Hematopoietic multipotent progenitor cell treated with erythropoietin and hydrocortisone succinate and interleukin-3 and kit ligand, for 4 days (in vitro differentiated cells): ENCODE measurements at regions not wholly inside any gene's neighbourhood (a gene's known extent, or its start where the extent isn't known, plus 50 kb on each side); places are given as distances from the start of the nearest gene placed in this dataset.
"Not testable (repeated sequence)": the region's sequence is repeated elsewhere in the genome, so short reads cannot be mapped to it uniquely, and the experiment has no call there.

Experiments used
- DNase-seq: peaks from one replicate; pipeline ENCODE4 v3.0.0-alpha.2; 2015

DNA sequence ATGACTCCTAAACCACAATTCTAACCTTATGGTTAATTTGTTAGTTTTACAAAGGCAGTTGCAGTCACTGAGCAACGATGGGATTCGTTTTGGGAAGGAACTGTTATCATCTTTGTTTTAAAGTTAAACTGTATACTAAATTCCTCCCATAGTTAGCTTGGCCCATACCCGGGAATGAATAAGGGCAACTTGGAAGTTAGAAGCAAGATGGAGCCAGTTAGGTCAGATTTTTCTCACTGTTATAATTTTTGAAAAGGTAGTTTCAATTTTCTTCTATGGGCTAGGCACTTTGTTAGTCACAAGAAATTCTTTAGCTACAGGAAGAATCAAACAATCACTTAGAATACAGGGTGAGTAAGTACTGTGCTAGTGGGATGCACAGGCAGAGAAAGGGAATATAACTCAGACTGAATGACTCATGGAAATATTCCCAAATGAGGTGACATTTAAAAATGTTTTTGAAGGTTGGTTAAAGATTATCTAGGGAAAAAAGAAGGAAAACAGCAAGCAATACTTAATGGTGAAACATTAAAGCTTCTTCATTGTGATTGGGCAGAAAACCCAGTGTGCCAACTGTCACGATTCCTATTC lies 153.6 kb downstream of the MAGEB17 start:
- no peak for DNase-seq

DNA sequence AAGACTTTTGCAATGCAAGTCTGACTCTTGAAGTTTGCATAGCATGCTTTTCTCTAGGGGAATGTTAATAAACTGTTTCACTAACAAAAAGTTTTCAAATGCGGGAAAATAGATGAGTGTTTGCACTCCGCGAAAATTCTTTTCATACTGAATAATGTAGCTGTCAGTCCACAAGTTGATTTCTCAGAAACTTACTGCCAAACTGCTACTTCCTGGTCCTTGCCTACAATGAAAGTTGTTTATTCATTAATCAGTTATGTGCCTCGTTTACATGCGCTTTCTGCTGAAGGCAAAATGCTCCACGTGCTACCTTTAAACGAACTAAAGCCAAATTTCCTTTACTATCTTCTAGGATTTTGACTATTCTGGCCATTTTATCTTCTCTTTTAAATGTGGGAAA lies 166.2 kb downstream of the MAGEB17 start:
- DNase-seq: no peak

DNA sequence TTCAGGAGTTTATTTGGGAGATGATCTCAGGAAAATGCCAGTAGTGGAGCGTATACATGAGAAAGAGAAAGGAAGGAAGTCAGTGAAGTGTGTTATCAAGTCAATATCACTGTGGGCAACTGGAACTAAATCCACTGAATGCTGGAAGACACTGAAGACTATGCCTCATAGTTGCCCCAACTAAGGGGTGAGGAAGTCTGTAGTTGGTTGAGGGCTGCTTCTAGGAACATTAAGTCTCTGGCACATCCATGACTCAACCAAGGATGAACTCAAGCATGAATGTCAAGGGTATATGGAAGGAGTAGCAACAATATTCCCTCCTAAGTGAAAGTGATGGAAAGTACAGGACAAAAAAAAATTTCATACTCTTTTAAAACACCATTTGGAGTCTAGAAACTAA lies 167.9 kb downstream of the MAGEB17 start:
- DNase-seq: no peak

DNA sequence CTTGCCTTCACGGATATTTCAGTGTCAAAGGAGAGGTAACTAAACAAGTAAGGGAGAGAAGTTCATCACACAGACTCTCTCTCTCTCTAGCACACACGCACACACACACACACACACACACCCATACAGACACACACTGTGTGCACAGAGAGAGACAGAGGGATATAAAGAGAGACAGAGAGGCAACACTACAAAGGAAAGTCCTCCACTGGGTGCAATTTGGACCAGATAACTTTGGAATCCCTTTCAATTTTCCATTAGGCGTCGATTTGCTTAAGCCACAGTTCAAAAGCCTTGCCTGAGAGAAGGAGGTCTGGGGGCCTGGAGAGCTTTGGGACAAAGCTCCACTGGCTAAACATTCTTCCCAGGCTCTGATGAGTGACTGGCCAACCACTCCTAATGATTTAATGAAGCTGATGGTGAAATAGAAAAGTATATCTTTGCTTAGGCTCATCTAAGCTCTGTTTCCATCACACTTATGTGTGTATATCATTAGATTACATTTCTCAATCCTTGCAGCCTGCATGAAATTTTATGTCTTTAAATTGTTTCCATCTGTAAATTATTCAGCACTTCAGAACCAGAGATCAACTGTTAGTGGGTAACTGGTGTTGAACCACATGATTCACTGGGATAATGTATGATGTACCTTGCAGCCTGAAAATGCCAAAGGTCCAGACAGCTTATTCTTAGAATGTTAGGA lies 180.8 kb downstream of the MAGEB17 start:
- DNase-seq: no peak

DNA sequence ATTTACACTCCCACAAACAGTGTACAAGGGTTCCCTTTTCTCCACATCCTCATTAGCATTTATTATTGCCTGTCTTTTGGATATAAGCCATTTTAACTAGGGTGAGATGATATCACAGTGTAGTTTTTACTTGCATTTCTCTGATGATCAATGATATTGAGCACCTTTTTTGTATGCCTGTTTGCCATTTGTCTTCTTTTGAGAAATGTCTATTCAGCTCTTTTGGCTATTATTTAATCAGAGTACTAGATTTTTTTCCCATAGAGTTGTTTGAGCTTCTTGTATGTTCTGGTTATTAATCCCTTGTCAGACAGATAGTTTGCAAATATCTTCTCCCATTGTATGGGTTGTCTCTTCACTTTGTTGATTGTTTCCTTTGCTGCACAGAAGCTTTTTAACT lies 190.6 kb downstream of the MAGEB17 start:
- DNase-seq: no peak

- not testable (repeated sequence) for DNase-seq
Measured at GRCh38 chrX:16360056-16360455, 192.8 kb downstream of the MAGEB17 start.

GRCh38 chrX:16368696-16369095 lies 201.4 kb downstream of the MAGEB17 start:
- no peak for DNase-seq

DNA sequence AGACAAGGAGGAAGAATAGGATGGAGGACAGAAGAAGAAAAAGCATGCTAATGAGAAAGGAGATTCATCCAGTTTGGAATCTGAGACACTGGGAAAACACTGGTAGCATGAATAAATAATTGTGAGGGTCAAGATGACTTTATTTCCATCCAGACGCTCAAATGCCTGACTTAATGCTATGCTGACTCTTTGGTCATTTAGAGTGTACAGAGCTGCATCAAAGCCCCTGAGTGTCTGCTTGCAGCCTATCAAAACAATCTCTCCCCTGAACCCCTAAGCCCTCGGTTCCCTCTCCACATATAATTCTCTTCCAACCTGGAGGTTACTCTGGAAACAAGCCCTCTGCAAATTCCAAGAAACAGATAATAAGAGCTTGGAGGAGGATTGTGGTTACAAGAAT lies 208.8 kb downstream of the MAGEB17 start:
- DNase-seq: no peak

DNA sequence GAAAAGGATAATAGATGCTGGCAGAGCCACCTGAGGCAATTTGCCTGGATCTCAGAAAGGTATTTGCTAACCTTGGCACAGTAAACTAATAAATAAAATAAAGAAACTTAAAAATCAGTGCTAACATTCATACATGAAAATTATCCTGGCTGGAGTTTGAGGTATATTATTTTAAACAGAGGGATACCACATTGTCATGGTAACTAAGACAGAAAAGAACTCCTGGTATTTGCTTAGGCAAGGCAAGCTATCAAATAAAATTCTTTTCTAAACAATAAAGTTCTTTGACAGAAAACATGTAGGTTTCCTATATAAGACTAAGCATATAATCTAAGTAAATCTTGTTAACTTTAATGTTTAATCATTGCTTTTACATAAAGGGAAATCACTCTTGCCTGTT lies 218.8 kb downstream of the MAGEB17 start:
- no peak for DNase-seq

GRCh38 chrX:16392597-16392996 lies 225.3 kb downstream of the MAGEB17 start:
- no peak for DNase-seq

- DNase-seq: no peak
Measured at GRCh38 chrX:16394290-16394689, 227.0 kb downstream of the MAGEB17 start.

GRCh38 chrX:16403808-16404207 lies 236.5 kb downstream of the MAGEB17 start:
- DNase-seq: no peak

DNA sequence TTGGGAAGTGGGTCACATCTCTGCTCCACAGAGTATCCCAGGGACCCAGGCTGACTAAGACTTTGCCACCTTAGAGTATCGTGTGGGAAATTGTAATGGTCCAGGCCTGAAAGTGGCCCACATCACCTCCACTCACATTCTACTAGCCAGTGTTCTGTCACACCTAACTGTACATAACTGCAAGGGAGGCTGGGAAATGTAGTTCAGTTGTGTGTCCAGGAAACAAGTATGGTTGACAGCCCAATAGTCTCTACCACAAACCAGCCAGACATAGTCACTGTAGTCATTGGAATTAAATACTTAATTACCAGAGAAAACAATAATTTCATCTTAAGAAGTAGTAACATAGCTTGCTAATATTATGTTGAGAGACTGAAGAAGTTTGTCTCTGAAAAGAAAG lies 233.4 kb upstream of the S100G start:
- DNase-seq: no peak

- DNase-seq: no peak
Measured at GRCh38 chrX:16418650-16419049, 231.3 kb upstream of the S100G start.

DNA sequence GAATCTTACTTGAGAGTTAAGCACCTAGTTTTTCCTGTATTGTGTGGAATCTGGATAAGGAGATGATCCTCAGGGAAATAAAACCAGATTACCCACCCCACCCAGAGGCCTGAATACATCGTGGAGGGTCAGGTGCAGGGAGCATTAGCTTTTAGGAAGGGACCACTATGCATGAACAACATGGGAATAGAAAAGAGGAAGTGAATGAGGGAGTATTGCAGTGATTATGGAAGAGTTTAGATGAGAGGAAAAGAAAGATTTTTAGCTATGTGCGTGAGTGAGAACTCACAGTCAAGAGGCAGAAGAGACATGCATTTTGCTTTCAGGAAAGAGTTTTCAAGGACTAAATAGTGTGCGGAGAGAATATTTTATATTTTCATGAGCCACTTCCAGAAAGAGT lies 222.3 kb upstream of the S100G start:
- DNase-seq: no peak

- DNase-seq: no peak
Measured at GRCh38 chrX:16429406-16429805, 220.6 kb upstream of the S100G start.

DNA sequence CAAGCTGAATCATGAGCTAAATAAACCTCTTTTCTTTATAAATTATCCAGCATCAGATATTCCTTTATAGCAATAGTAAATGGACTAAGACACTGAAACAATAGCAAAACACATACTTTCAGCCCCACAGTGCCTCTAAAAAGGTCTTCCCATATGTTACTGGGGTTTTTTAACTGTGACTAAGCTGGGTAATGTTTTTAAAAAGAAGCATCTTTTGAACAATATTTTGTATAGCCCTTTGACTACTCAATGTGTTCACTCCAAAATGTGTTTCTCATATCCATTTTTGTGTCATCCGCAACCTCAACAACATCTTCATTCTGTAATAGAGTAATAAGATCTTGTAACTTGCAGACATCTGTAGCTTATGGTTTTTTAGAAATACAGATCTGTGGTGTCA lies 218.7 kb upstream of the S100G start:
- DNase-seq: no peak

- DNase-seq: no peak
Measured at GRCh38 chrX:16433021-16433420, 216.9 kb upstream of the S100G start.

DNA sequence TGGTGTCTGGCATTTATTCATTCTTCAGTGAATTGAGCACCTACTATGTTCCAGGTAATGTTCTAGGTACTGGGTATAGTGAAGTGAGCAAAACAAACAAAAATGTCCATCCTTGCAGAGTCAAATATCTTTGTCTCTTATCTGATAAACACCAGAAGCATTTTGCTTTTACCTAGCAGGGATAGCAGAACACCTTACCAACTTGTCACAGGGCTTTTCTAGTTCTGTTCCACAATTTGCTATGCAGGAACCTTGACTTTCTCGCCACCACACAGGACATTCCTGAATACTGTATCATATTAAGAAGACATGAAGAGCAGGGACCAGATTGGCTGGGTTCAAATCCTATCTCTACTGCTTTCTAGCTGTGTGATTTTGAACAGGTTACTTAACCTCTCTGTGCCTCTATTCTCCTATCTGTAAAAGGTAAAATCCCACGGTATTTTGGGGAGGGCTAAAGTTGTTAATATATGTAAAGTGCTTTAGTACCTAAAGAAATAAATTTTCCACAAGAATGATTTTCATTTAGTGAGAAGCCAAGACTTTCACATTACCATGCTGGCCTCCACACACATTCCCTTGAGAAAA lies 214.5 kb upstream of the S100G start:
- no peak for DNase-seq

GRCh38 chrX:16436348-16437188 lies 213.4 kb upstream of the S100G start:
- DNase-seq: peak; percentile 79

DNA sequence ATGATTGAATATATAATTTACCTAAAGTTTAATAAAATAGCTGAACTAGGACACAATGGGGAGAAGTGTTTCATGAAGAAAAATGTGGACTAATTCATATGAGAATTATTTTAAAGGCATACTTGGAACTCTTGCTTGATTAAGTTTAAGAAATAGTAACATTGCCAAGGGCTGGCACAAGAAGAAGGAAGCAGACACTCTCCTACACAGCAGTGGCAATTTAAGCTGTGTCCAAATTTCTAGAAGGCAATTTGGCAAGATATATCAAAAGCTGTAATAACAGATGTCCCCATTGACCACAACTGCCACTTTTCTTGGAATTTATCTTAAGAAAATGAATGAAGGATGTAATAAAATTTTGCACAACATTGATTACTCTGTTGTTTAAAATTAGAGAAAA lies 209.5 kb upstream of the S100G start:
- DNase-seq: peak; percentile 1

- no peak for DNase-seq
Measured at GRCh38 chrX:16444353-16444752, 205.6 kb upstream of the S100G start.

DNA sequence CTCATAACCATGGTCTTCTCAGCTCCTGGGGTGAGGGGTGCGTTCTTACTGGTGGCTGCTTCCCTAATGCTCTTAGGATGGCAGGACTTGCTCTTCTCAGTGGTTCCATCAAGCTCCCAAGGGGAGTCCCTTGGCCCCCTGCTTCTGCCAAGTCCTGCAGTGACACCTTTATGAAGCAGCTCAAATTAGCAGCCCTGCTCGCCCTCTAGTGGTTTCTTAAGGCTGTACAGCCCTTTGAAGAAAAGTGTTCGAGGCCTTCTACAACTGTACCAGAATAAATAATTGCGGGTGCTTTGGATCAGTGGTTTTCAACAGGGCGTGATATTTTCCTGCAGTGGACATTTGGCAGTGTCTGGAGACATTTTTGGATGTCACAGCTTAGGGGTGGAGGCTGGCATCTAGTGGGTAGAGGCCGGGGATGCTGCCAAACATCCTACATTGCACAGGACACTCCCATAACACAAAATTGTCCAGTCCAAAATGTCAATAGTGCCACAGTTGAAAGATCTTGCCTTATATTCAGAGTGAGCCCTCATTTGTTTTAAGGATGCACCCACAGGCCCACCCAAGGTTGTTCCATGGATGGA lies 204.7 kb upstream of the S100G start:
- peak; percentile 51 for DNase-seq
